HepG2 (cell line): ENCODE measurements at regions not wholly inside any gene's neighbourhood (a gene's known extent, or its start where the extent isn't known, plus 50 kb on each side); places are given as distances from the start of the nearest gene placed in this dataset.

Source experiments
- FOXK1 ChIP-seq: sonication (generic); formaldehyde crosslinking; IDR thresholded peaks from 2 replicates; pipeline ENCODE4 v1.4.0; 2020; ENCODE audit warnings: low read depth, missing genetic modification reagents, borderline replicate concordance
- JUND ChIP-seq: sonication (generic); formaldehyde crosslinking; IDR thresholded peaks from 2 replicates; pipeline ENCODE4 v1.8.0; 2022; ENCODE audit warnings: mild to moderate bottlenecking, missing genetic modification reagents
- ZNF747 ChIP-seq: sonication (generic); formaldehyde crosslinking; IDR thresholded peaks from 2 replicates; pipeline ENCODE4 v1.8.1; 2023; ENCODE audit warnings: missing genetic modification reagents, mild to moderate bottlenecking, borderline replicate concordance
- TF ChIP-seq, protein P1 (sequence below): sonication (generic); formaldehyde crosslinking; IDR thresholded peaks from 2 replicates; pipeline ENCODE4 v1.8.0; 2022; ENCODE audit warnings: low read depth, missing genetic modification reagents

GRCh38 chr10:109025172-109025571, 898.1 kb downstream of the XPNPEP1 start:
- TF ChIP-seq FOXK1 (CRISPR knock-in tag) (no peak), ZNF747 (no peak), JUND (CRISPR knock-in tag) (no peak)
- TF ChIP-seq, protein P1, sequence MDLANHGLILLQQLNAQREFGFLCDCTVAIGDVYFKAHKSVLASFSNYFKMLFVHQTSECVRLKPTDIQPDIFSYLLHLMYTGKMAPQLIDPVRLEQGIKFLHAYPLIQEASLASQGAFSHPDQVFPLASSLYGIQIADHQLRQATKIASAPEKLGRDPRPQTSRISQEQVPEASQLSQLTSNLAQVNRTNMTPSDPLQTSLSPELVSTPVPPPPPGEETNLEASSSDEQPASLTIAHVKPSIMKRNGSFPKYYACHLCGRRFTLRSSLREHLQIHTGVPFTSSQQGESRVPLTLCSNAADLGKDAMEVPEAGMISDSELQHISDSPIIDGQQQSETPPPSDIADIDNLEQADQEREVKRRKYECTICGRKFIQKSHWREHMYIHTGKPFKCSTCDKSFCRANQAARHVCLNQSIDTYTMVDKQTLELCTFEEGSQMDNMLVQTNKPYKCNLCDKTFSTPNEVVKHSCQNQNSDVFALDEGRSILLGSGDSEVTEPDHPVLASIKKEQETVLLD (CRISPR knock-in tag): no peak
